A549 (cell line): ENCODE measurements at regions not wholly inside any gene's neighbourhood (a gene's known extent, or its start where the extent isn't known, plus 50 kb on each side); places are given as distances from the start of the nearest gene placed in this dataset.

Experiments used
- CTCF ChIP-seq: fragments of >200 bp; sonication (Bioruptor Twin); formaldehyde crosslinking; IDR thresholded peaks from 3 replicates; pipeline ENCODE4 v1.5.1; 2016
- EP300 ChIP-seq, 2 experiments: fragments of >200 bp; sonication (Bioruptor Twin); formaldehyde crosslinking; IDR thresholded peaks; 2 replicates in 1 of 2; 3 replicates in 1 of 2; pipeline ENCODE4 v1.6.1; 2016 to 2017
- HES2 ChIP-seq: fragments of >200 bp; sonication (Bioruptor Twin); formaldehyde crosslinking; IDR thresholded peaks from 2 replicates; pipeline ENCODE4 v1.6.1; 2016
- POLR2A ChIP-seq: IDR thresholded peaks from 2 replicates; pipeline ENCODE4 v1.6.1; 2012; ENCODE audit warnings: mild to moderate bottlenecking, low read length

- no peak for TF ChIP-seq CTCF
- no peak for TF ChIP-seq POLR2A
- TF ChIP-seq EP300 (IDR thresholded peaks at IDR 0.05) = no peak
- TF ChIP-seq HES2 = no peak
Measured at GRCh38 chr2:19119326-19120001, 239.0 kb downstream of the OSR1 start.
